ENCODE measurements at regions not wholly inside any gene's neighbourhood (a gene's known extent, or its start where the extent isn't known, plus 50 kb on each side); places are given as distances from the start of the nearest gene placed in this dataset.

DNA sequence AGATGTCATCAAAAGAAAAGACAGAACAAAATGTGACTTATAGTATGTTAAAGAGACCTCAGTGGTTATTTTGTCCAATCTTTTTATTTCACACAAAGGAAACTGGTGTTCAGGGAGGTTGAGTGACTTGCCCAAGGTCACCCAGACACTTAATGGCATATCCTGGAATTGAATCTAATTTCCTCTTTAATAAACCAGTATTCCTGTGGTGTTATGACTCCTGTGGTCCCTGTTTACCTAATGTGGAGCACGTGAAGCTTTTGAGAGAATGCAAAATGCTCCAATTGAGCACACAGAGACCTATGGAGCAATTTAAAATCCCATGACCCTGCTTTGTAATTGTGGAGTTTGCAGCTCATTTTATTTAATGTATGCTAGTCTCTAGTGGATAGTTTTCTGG lies 251.9 kb downstream of the REEP3 start:
- POLR2A ChIA-PET (ENCODE audit: low non-redundant PET): no interaction called here
- CTCF ChIA-PET: no interaction called here
- DNase-seq (ENCODE audit: low spot score): no peak
- peaks cover 22% of the 10 kb centered on the region for H3K4me1 ChIP-seq (ENCODE audit: insufficient read depth, low read length, poor library complexity, severe bottlenecking)
- no peak for TF ChIP-seq CTCF (conservative IDR thresholded peaks at IDR 0.05; ENCODE audit: low read depth, low read length)
- TF ChIP-seq EZH2 (IDR thresholded peaks at IDR 0.05; ENCODE audit: borderline replicate concordance, low read depth, low read length, poor library complexity, severe bottlenecking): no peak
- H3K27ac ChIP-seq (ENCODE audit: low read depth, low read length, poor library complexity, severe bottlenecking): no peak overlapping the region
- BruUV-seq (replicated peaks): no TSS peak
- no peaks in the 10 kb centered on the region for H3K27me3 ChIP-seq (replicated peaks; ENCODE audit: insufficient read depth, low read depth, low read length, poor library complexity)
- no peaks in the 10 kb centered on the region for H3K36me3 ChIP-seq (ENCODE audit: insufficient read depth, low read length, poor library complexity, severe bottlenecking)
- no peak overlapping the region for H3K4me3 ChIP-seq (ENCODE audit: low read depth, low read length, poor library complexity, severe bottlenecking)
- no peaks in the 10 kb centered on the region for H3K9me3 ChIP-seq (ENCODE audit: low read depth, low read length, poor library complexity, severe bottlenecking)
- intact Hi-C loops (cut with micrococcal nuclease; ENCODE audit: unreplicated experiment): no loop called here

DNA sequence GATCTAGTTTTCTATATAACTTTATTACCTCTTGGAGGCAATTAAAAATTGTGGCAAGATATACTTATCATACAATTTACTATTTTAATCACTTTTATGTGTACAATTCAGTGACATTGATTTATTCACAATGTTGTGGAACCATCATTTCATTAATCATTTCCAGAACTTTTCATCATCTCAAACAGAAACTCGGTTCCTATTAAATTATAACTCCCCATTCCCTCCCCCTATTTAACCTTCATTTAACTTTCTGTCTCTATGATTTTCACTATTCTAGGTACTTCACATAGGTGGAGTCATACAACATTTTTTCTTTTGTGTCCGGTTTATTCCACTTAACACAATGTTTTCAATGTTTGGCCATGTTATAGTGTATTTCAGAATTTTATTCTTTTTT lies 252.8 kb downstream of the REEP3 start:
- ChIA-PET POLR2A (ENCODE audit: low non-redundant PET) (no interaction called here), CTCF (no interaction called here)
- intact Hi-C loops (cut with micrococcal nuclease; ENCODE audit: unreplicated experiment): no loop called here
- BruUV-seq (replicated peaks): no TSS peak
- Histone ChIP-seq H3K27ac (ENCODE audit: low read depth, low read length, poor library complexity, severe bottlenecking) (no peak overlapping the region), H3K9me3 (ENCODE audit: low read depth, low read length, poor library complexity, severe bottlenecking) (no peaks in the 10 kb centered on the region), H3K36me3 (ENCODE audit: insufficient read depth, low read length, poor library complexity, severe bottlenecking) (no peaks in the 10 kb centered on the region), H3K4me1 (ENCODE audit: insufficient read depth, low read length, poor library complexity, severe bottlenecking) (peaks cover 22% of the 10 kb centered on the region), H3K27me3 (replicated peaks; ENCODE audit: insufficient read depth, low read depth, low read length, poor library complexity) (no peaks in the 10 kb centered on the region), H3K4me3 (ENCODE audit: low read depth, low read length, poor library complexity, severe bottlenecking) (no peak overlapping the region)
- DNase-seq (ENCODE audit: low spot score): no peak
- TF ChIP-seq EZH2 (IDR thresholded peaks at IDR 0.05; ENCODE audit: borderline replicate concordance, low read depth, low read length, poor library complexity, severe bottlenecking) (no peak), CTCF (conservative IDR thresholded peaks at IDR 0.05; ENCODE audit: low read depth, low read length) (no peak)

DNA sequence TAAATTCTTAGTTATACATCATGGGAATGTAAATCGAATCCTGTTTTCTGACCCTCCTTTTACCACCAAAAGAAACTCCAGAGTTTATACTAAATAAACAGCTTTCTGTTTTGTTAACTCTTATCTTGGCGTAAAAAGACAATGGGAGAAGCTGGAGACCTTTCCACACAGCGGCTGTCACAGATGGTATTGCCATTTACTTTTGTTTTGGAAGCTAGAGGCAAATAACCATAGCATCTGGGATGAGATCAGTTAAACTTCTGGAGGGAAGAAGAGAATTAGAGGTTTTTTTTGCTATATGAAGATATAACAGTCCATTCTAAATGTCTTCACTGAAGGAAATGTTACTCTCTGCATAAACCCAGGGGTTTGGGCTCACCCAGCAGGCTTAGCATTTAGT lies 258.9 kb downstream of the REEP3 start:
- H3K4me1 ChIP-seq (ENCODE audit: insufficient read depth, low read length, poor library complexity, severe bottlenecking): peaks cover 12% of the 10 kb centered on the region
- ChIA-PET POLR2A (ENCODE audit: low non-redundant PET) (no interaction called here), CTCF (no interaction called here)
- no peak overlapping the region for H3K4me3 ChIP-seq (ENCODE audit: low read depth, low read length, poor library complexity, severe bottlenecking)
- BruUV-seq (replicated peaks): no TSS peak
- H3K9me3 ChIP-seq (ENCODE audit: low read depth, low read length, poor library complexity, severe bottlenecking): no peaks in the 10 kb centered on the region
- no peak overlapping the region for H3K27ac ChIP-seq (ENCODE audit: low read depth, low read length, poor library complexity, severe bottlenecking)
- H3K36me3 ChIP-seq (ENCODE audit: insufficient read depth, low read length, poor library complexity, severe bottlenecking): no peaks in the 10 kb centered on the region
- no peak for DNase-seq (ENCODE audit: low spot score)
- intact Hi-C loops (cut with micrococcal nuclease; ENCODE audit: unreplicated experiment): no loop called here
- TF ChIP-seq CTCF (conservative IDR thresholded peaks at IDR 0.05; ENCODE audit: low read depth, low read length) (no peak), EZH2 (IDR thresholded peaks at IDR 0.05; ENCODE audit: borderline replicate concordance, low read depth, low read length, poor library complexity, severe bottlenecking) (no peak)
- no peaks in the 10 kb centered on the region for H3K27me3 ChIP-seq (replicated peaks; ENCODE audit: insufficient read depth, low read depth, low read length, poor library complexity)

Data from A673 (cell line).